ENCODE measurements at regions not wholly inside any gene's neighbourhood (a gene's known extent, or its start where the extent isn't known, plus 50 kb on each side); places are given as distances from the start of the nearest gene placed in this dataset.

- TF ChIP-seq ZBTB7A (IDR thresholded peaks at IDR 0.05; ENCODE audit: low read depth) (no peak), YY1 (IDR thresholded peaks at IDR 0.05; ENCODE audit: low read depth) (no peak)
Observed at GRCh38 chr6:93494057-93494456, 74.7 kb upstream of the EPHA7 start.
